GM12878 (cell line): ENCODE measurements at regions not wholly inside any gene's neighbourhood (a gene's known extent, or its start where the extent isn't known, plus 50 kb on each side); places are given as distances from the start of the nearest gene placed in this dataset.

Experiments
- EP300 ChIP-seq, 2 experiments: fragments of 150-350 bp in 1 of 2; IDR thresholded peaks; 2 replicates each; pipeline ENCODE4 v1.6.1; 2011 to 2012; ENCODE audit warnings: low read depth in 2 of 2, low read length in 2 of 2, borderline replicate concordance in 1 of 2, improper control_type of control experiment in 1 of 2, inconsistent platforms in 1 of 2; ENCODE audit not compliant: control insufficient read depth in 1 of 2
- HCFC1 ChIP-seq: fragments of 150-350 bp; IDR thresholded peaks from 2 replicates; pipeline ENCODE4 v1.6.1; 2014; ENCODE audit warnings: low read length
- MTA3 ChIP-seq: IDR thresholded peaks from 2 replicates; pipeline ENCODE4 v1.6.1; 2012; ENCODE audit warnings: low read length, inconsistent platforms, borderline replicate concordance

- TF ChIP-seq HCFC1 (no peak), EP300 (IDR thresholded peaks at IDR 0.05; ENCODE audit: borderline replicate concordance in 1 of 2, control insufficient read depth in 1 of 2, low read depth in 2 of 2, low read length in 2 of 2) (no peak), MTA3 (no peak)
These were observed 66.8 kb downstream of the UNC5CL start for GRCh38 chr6:40972190-40972589.
